ENCODE measurements at regions not wholly inside any gene's neighbourhood (a gene's known extent, or its start where the extent isn't known, plus 50 kb on each side); places are given as distances from the start of the nearest gene placed in this dataset.

DNA sequence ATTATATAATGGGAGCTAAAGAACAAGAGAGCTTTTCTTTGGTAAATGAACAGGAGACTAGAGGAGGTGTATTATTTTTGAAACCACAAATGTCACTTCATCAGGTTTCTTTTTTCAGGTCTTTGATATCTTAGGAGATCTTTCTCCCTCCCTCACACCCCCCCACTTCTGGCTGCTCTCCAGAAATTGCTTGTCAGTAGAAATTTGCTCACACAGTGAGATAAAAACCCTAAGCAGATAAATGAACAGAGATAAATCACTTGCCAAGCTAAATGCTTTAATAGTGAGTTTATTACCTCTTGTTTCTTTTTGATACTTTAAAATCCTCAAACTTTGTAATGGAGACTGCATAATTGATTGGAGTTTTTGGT, 421.2 kb upstream of the TENM3 start:
- TF ChIP-seq, protein P1, sequence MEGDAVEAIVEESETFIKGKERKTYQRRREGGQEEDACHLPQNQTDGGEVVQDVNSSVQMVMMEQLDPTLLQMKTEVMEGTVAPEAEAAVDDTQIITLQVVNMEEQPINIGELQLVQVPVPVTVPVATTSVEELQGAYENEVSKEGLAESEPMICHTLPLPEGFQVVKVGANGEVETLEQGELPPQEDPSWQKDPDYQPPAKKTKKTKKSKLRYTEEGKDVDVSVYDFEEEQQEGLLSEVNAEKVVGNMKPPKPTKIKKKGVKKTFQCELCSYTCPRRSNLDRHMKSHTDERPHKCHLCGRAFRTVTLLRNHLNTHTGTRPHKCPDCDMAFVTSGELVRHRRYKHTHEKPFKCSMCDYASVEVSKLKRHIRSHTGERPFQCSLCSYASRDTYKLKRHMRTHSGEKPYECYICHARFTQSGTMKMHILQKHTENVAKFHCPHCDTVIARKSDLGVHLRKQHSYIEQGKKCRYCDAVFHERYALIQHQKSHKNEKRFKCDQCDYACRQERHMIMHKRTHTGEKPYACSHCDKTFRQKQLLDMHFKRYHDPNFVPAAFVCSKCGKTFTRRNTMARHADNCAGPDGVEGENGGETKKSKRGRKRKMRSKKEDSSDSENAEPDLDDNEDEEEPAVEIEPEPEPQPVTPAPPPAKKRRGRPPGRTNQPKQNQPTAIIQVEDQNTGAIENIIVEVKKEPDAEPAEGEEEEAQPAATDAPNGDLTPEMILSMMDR (IDR thresholded peaks at IDR 0.05; ENCODE audit: insufficient read depth, low read length), result no peak
- no peak for TF ChIP-seq POLR2AphosphoS5 (IDR thresholded peaks at IDR 0.05; ENCODE audit: low read depth)
- TF ChIP-seq, protein P2, sequence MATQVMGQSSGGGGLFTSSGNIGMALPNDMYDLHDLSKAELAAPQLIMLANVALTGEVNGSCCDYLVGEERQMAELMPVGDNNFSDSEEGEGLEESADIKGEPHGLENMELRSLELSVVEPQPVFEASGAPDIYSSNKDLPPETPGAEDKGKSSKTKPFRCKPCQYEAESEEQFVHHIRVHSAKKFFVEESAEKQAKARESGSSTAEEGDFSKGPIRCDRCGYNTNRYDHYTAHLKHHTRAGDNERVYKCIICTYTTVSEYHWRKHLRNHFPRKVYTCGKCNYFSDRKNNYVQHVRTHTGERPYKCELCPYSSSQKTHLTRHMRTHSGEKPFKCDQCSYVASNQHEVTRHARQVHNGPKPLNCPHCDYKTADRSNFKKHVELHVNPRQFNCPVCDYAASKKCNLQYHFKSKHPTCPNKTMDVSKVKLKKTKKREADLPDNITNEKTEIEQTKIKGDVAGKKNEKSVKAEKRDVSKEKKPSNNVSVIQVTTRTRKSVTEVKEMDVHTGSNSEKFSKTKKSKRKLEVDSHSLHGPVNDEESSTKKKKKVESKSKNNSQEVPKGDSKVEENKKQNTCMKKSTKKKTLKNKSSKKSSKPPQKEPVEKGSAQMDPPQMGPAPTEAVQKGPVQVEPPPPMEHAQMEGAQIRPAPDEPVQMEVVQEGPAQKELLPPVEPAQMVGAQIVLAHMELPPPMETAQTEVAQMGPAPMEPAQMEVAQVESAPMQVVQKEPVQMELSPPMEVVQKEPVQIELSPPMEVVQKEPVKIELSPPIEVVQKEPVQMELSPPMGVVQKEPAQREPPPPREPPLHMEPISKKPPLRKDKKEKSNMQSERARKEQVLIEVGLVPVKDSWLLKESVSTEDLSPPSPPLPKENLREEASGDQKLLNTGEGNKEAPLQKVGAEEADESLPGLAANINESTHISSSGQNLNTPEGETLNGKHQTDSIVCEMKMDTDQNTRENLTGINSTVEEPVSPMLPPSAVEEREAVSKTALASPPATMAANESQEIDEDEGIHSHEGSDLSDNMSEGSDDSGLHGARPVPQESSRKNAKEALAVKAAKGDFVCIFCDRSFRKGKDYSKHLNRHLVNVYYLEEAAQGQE (IDR thresholded peaks at IDR 0.05; ENCODE audit: insufficient replicate concordance, low read depth), result no peak
- TF ChIP-seq GABPA (IDR thresholded peaks at IDR 0.05; ENCODE audit: low read depth), result no peak
- TF ChIP-seq SPI1 (IDR thresholded peaks at IDR 0.05; ENCODE audit: borderline replicate concordance, low read depth), result no peak

Data from HL-60 (cell line).